ENCODE measurements at regions not wholly inside any gene's neighbourhood (a gene's known extent, or its start where the extent isn't known, plus 50 kb on each side); places are given as distances from the start of the nearest gene placed in this dataset.

DNA sequence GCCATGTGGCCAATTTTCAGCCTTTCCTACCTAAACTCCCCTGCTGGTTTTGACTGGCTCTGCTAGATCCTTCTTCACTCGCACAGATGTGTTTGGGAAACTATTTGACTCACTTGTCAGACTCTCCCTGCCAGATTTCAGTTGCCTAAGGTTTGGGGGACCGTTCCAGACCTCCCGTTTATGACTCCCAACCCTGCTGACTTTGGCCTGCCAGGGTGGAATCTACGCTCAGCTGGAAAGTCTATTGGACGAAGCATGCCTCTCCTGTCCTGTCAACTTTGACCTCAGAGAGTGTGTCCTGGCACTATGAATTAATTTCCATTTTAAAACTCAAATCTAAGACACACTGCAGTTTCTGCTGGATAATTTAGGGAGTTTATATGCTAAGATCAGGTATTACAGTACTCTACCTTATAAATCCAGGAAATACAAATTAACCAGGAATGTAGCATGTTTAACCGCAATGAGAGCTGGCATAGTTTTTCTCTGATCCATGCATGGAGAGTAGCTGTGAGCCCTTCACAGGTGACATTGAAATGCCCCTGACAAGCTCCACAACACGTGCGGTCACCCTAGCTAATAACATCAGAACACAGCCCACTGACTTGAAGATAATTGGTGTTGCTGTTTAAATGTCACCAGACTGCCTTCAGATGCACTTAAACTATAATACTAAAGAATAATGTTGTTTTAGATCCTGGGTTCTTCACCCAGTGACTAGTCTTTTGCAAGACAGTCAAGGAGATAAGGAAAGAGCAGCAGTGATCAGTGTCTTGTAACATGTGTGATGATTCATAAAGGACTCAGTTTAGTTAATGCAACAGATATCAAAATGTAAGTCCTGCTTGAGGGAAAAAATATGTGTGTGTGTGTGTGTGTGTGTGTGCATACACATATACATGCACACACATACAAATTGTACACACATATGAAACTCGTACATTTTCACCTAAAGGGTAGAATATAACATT, 223.0 kb upstream of the MCTP2 start:
- Mint-ChIP-seq H3K4me3 (no peak overlapping the region), H3K4me1 (no peaks in the 10 kb centered on the region), H3K27me3 (no peaks in the 10 kb centered on the region), H3K36me3 (ENCODE audit: low read depth) (no peaks in the 10 kb centered on the region), H3K9me3 (peaks cover 2% of the 10 kb centered on the region), H3K27ac (no peak overlapping the region)
- no peak for ATAC-seq (ENCODE audit: low read depth)
- no peak for DNase-seq
- intact Hi-C loops (cut with micrococcal nuclease): no loop called here
- ChIA-PET CTCF (interaction anchor here (1.3 kb wide), 1 partner anchor 12 kb away, joined by 3 read pairs; no protein-coding TSS in a partner anchor), POLR2A (no interaction called here)
- TF ChIP-seq, protein P1, sequence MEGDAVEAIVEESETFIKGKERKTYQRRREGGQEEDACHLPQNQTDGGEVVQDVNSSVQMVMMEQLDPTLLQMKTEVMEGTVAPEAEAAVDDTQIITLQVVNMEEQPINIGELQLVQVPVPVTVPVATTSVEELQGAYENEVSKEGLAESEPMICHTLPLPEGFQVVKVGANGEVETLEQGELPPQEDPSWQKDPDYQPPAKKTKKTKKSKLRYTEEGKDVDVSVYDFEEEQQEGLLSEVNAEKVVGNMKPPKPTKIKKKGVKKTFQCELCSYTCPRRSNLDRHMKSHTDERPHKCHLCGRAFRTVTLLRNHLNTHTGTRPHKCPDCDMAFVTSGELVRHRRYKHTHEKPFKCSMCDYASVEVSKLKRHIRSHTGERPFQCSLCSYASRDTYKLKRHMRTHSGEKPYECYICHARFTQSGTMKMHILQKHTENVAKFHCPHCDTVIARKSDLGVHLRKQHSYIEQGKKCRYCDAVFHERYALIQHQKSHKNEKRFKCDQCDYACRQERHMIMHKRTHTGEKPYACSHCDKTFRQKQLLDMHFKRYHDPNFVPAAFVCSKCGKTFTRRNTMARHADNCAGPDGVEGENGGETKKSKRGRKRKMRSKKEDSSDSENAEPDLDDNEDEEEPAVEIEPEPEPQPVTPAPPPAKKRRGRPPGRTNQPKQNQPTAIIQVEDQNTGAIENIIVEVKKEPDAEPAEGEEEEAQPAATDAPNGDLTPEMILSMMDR (IDR thresholded peaks at IDR 0.05): no peak

DNA sequence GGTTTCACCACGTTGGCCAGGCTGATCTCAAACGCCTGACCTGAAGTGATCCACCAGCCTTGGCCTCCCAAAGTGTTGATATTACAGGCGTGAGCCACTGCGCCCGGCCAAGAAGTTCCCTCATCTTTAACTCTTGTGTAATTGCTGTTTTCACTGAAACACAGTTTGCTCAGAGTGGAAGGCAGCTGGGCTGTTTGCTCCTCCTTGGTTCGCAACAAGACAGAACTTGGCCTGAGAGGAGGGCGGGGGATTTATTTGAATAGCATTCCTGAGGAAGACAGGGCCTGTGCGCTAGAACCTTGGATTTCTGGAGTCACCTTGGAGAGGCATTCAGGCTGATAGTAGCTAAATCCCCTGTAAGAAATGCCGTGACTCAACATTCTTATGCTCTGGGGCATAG, 226.7 kb upstream of the MCTP2 start:
- CTCF ChIA-PET: no interaction called here
- Mint-ChIP-seq H3K27me3 (no peaks in the 10 kb centered on the region), H3K4me3 (no peak overlapping the region), H3K36me3 (ENCODE audit: low read depth) (no peaks in the 10 kb centered on the region), H3K27ac (no peak overlapping the region), H3K4me1 (no peaks in the 10 kb centered on the region), H3K9me3 (peaks cover 2% of the 10 kb centered on the region)
- no peak for DNase-seq
- POLR2A ChIA-PET: no interaction called here
- no peak for ATAC-seq (ENCODE audit: low read depth)
- TF ChIP-seq, protein P1 (IDR thresholded peaks at IDR 0.05): no peak
- intact Hi-C loops (cut with micrococcal nuclease): no loop called here

DNA sequence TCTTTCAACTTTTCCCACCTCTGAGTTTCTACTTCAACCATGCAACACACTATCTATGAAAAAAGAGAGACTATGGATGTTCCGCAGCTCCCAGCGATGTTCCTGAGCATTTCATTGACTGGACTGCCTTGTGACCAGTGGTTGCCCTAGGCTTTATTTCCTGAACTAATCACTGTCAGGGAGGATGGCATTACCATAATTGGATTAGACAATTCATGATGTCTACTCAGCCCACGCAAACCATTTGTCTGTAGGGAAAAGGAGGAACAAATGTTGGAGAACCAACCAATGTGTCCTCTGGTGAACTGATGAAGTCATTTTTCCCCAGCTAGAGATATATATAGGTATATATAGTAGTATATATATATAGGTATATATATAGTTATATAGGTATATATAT, 229.3 kb upstream of the MCTP2 start:
- no peak overlapping the region for H3K27ac Mint-ChIP-seq

DNA sequence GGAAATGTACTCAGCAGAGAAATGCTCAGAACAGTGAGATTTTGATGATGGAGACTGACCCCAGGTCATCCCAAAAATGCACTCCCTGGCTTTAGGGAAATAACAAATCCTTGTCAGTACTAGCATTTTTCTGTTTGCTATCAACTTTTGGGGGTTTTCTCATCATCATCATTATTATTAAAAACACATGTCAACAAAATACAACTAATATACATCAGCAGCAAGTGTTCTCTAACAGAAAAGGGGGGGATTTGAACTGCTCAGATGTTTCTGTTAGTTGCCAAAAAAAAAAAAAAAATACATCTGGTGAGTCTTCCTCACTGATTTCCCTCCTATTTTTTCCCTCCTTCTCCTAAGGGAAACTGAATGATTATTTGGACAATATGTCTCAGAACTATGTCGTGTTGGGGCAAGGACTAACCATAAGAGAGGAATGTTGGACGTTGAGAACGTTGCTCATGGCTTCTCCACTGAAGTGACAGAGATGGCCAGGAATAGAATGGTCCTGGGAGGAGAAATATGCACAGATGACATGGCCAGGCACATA, 230.0 kb upstream of the MCTP2 start:
- ChIA-PET POLR2A (no interaction called here), CTCF (no interaction called here)
- Mint-ChIP-seq H3K36me3 (ENCODE audit: low read depth) (no peaks in the 10 kb centered on the region), H3K9me3 (peaks cover 2% of the 10 kb centered on the region), H3K4me1 (no peaks in the 10 kb centered on the region), H3K27ac (no peak overlapping the region), H3K4me3 (no peak overlapping the region), H3K27me3 (no peaks in the 10 kb centered on the region)
- TF ChIP-seq, protein P1 (IDR thresholded peaks at IDR 0.05): no peak
- intact Hi-C loops (cut with micrococcal nuclease): no loop called here
- ATAC-seq (ENCODE audit: low read depth) (no peak), DNase-seq (no peak)

More for the DNA sequence above, 229.3 kb upstream of the MCTP2 start:
- DNase-seq: no peak
- TF ChIP-seq, protein P1 (IDR thresholded peaks at IDR 0.05): no peak
- Mint-ChIP-seq H3K4me3 (no peak overlapping the region), H3K36me3 (ENCODE audit: low read depth) (no peaks in the 10 kb centered on the region), H3K27me3 (no peaks in the 10 kb centered on the region), H3K4me1 (no peaks in the 10 kb centered on the region), H3K9me3 (peaks cover 2% of the 10 kb centered on the region)
- ATAC-seq (ENCODE audit: low read depth): no peak
- ChIA-PET CTCF (no interaction called here), POLR2A (no interaction called here)
- intact Hi-C loops (cut with micrococcal nuclease): no loop called here

DNA sequence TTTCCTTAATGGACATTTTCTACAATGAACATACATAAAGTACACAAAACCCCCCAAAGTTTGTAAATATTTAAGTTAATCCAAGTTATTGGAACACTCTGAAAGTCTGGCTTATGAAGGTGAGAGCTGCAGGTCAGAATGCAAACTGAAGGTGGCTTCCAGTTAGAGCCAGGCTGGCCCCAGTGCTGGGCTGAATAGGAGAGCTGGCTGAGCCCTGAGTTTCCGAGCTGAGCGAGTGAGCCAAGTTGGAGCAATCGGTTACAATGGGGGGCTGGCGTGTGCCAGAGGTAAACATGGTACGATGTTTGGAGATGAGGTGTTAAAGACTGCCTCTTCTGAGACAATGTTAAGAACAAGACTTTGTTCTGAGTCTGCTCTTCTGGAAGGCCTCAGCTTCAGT, 230.8 kb upstream of the MCTP2 start:
- H3K4me3 Mint-ChIP-seq: no peak overlapping the region
- POLR2A ChIA-PET: no interaction called here
- intact Hi-C loops (cut with micrococcal nuclease): no loop called here
- DNase-seq (no peak), ATAC-seq (ENCODE audit: low read depth) (no peak)
- no peaks in the 10 kb centered on the region for H3K4me1 Mint-ChIP-seq
- no peak overlapping the region for H3K27ac Mint-ChIP-seq
- CTCF ChIA-PET: no interaction called here
- H3K27me3 Mint-ChIP-seq: no peaks in the 10 kb centered on the region
- no peaks in the 10 kb centered on the region for H3K9me3 Mint-ChIP-seq
- TF ChIP-seq, protein P1 (IDR thresholded peaks at IDR 0.05): no peak
- H3K36me3 Mint-ChIP-seq (ENCODE audit: low read depth): no peaks in the 10 kb centered on the region

All from activated B cell treated with CpG ODN at 0.5 μM for 24 hours (primary cell).